Aorta (tissue), 5 donors: ENCODE measurements at regions not wholly inside any gene's neighbourhood (a gene's known extent, or its start where the extent isn't known, plus 50 kb on each side); places are given as distances from the start of the nearest gene placed in this dataset.
"Not testable (repeated sequence)": the region's sequence is repeated elsewhere in the genome, so short reads cannot be mapped to it uniquely, and the experiment has no call there.

Source experiments
- ATAC-seq: fragments of 200-7000 bp; cut with Tn5 transposase; one replicate; pipeline ENCODE4 v1.9.1; 2022; ENCODE audit warnings: moderate library complexity; ENCODE audit not compliant: low FRiP score
- DNase-seq, 2 donors: peaks; one replicate each; pipeline ENCODE4 v3.0.0-alpha.2; 2020
- H3K27ac ChIP-seq, 2 donors: one replicate each; pipeline ENCODE4 v1.5.1; 2013; ENCODE audit warnings: low read length in 2 of 2, mild to moderate bottlenecking in 2 of 2, moderate library complexity in 2 of 2, control low read depth in 1 of 2, inconsistent platforms in 1 of 2, low read depth in 1 of 2
- H3K27me3 ChIP-seq, 2 donors: one replicate each; pipeline ENCODE4 v1.6.1; 2013; ENCODE audit warnings: control low read depth in 1 of 2, low read length in 1 of 2, mild to moderate bottlenecking in 1 of 2, moderate library complexity in 1 of 2; ENCODE audit not compliant: insufficient read depth in 2 of 2, control insufficient read depth in 1 of 2
- H3K36me3 ChIP-seq, 2 donors: one replicate each; pipeline ENCODE4 v1.6.1; 2013; ENCODE audit warnings: control low read depth in 1 of 2, low read length in 1 of 2, mild to moderate bottlenecking in 1 of 2; ENCODE audit not compliant: insufficient read depth in 2 of 2, control insufficient read depth in 1 of 2
- H3K4me1 ChIP-seq, 2 donors: one replicate each; pipeline ENCODE4 v1.6.1; 2013; ENCODE audit warnings: low read length in 2 of 2, control low read depth in 1 of 2, mild to moderate bottlenecking in 1 of 2, moderate library complexity in 1 of 2; ENCODE audit not compliant: insufficient read depth in 2 of 2, control insufficient read depth in 1 of 2
- H3K4me3 ChIP-seq, 2 donors: one replicate each; pipeline ENCODE4 v1.5.1; 2013; ENCODE audit warnings: low read length in 2 of 2, control low read depth in 1 of 2, mild to moderate bottlenecking in 1 of 2
- H3K9me3 ChIP-seq: one replicate; pipeline ENCODE4 v1.6.1; 2013; ENCODE audit warnings: mild to moderate bottlenecking, low read length; ENCODE audit not compliant: control insufficient read depth
- WGBS, 2 donors: extraction: QIAGEN DNeasy Blood & Tissue Kit; methylation state at CpG; one replicate each; pipeline ENCODE4 v1.1.7; 2013; 5-methylcytosine and 5-hydroxymethylcytosine counted together
- intact Hi-C, 2 donors: fragments of 100-400 bp; cut with DNase I; formaldehyde crosslinking; loops; one replicate each; pipeline versions ENCODE4 v1.14.2 to v1.15.0; 2022
- donor health status: healthy with polysubstance abuse.
- donor health status: Bipolar disorder and iron deficiency.
- donor health status: DM: no; HTN: no; CAD: no.
- donor health status: DM: no; HTN: no; CAD: no.
- donor health status: DM: yes; HTN: yes; CAD: no.

- intact Hi-C loops, H3K27ac ChIP-seq, H3K36me3 ChIP-seq, ATAC-seq, H3K4me1 ChIP-seq, H3K9me3 ChIP-seq, H3K27me3 ChIP-seq, H3K4me3 ChIP-seq: not testable (repeated sequence)
- DNase-seq = peak in 1 of 2 donors; percentile 76
- 38 to 63% methylated on average over 28 to 31 of the region's 31 CpGs for WGBS, 2 donors
Observed at GRCh38 chr16:88266935-88267551, 115.7 kb upstream of the ZNF469 start.

- H3K4me1 ChIP-seq, H3K9me3 ChIP-seq, intact Hi-C loops, ATAC-seq, H3K27ac ChIP-seq, H3K27me3 ChIP-seq, H3K4me3 ChIP-seq, H3K36me3 ChIP-seq: not testable (repeated sequence)
- DNase-seq = peak in 1 of 2 donors; percentile 57
- WGBS, 2 donors = 87 to 89% methylated on average over 20 of the region's 20 CpGs
Observed at GRCh38 chr16:88268186-88268970, 114.4 kb upstream of the ZNF469 start.

- peak in 1 of 2 donors; percentile 64 for DNase-seq
- H3K27me3 ChIP-seq, H3K27ac ChIP-seq: not testable (repeated sequence)
Observed at GRCh38 chr16:88270171-88270790, 112.5 kb upstream of the ZNF469 start.

GRCh38 chr16:88271296-88271695 lies 111.5 kb upstream of the ZNF469 start:
- H3K4me1 ChIP-seq, H3K4me3 ChIP-seq, H3K27me3 ChIP-seq, DNase-seq, intact Hi-C loops, ATAC-seq, H3K36me3 ChIP-seq, H3K9me3 ChIP-seq, H3K27ac ChIP-seq: not testable (repeated sequence)
- 86 to 90% methylated on average over 9 to 11 of the region's 11 CpGs for WGBS, 2 donors

More at GRCh38 chr16:88270171-88270790, 112.5 kb upstream of the ZNF469 start:
- WGBS, 2 donors = 56 to 64% methylated on average over 10 of the region's 10 CpGs
- H3K4me1 ChIP-seq, H3K36me3 ChIP-seq, H3K4me3 ChIP-seq, ATAC-seq, H3K9me3 ChIP-seq, intact Hi-C loops: not testable (repeated sequence)

- H3K27me3 ChIP-seq, H3K4me1 ChIP-seq, H3K9me3 ChIP-seq, H3K36me3 ChIP-seq, H3K4me3 ChIP-seq, DNase-seq, H3K27ac ChIP-seq, ATAC-seq, intact Hi-C loops: not testable (repeated sequence)
- 84 to 87% methylated on average over 3 of the region's 3 CpGs for WGBS, 2 donors
Observed at GRCh38 chr16:88271776-88272175, 111.0 kb upstream of the ZNF469 start.

- H3K36me3 ChIP-seq, H3K4me3 ChIP-seq, intact Hi-C loops, DNase-seq, H3K4me1 ChIP-seq, ATAC-seq, H3K27ac ChIP-seq, H3K9me3 ChIP-seq, H3K27me3 ChIP-seq: not testable (repeated sequence)
- WGBS, 2 donors = 89% methylated on average over 12 of the region's 12 CpGs
Observed at GRCh38 chr16:88272437-88272836, 110.3 kb upstream of the ZNF469 start.

- H3K4me3 ChIP-seq, H3K27me3 ChIP-seq, intact Hi-C loops, H3K36me3 ChIP-seq, H3K27ac ChIP-seq, H3K9me3 ChIP-seq, H3K4me1 ChIP-seq: not testable (repeated sequence)
- ATAC-seq = peak; percentile 76
- WGBS, 2 donors = 75 to 76% methylated on average over 11 of the region's 11 CpGs
- DNase-seq = peak in 1 of 2 donors; percentile 74
Observed at GRCh38 chr16:88274126-88274750, 108.5 kb upstream of the ZNF469 start.

- ATAC-seq (no peak), DNase-seq (peak in 1 of 2 donors; percentile 71)
- Histone ChIP-seq H3K4me3 (no peak overlapping the region), H3K9me3 (no peaks in the 10 kb centered on the region), H3K4me1 (no peaks in the 10 kb centered on the region), H3K27me3 (no peaks in the 10 kb centered on the region), H3K36me3 (no peaks in the 10 kb centered on the region), H3K27ac (no peak overlapping the region)
- WGBS, 2 donors = 45 to 48% methylated on average over 17 of the region's 17 CpGs
- intact Hi-C loops = no loop called here
Observed at GRCh38 chr16:88274847-88275246, 107.9 kb upstream of the ZNF469 start.
